Esophagus squamous epithelium (tissue), 4 donors: ENCODE measurements at regions not wholly inside any gene's neighbourhood (a gene's known extent, or its start where the extent isn't known, plus 50 kb on each side); places are given as distances from the start of the nearest gene placed in this dataset.
"Not testable (repeated sequence)": the region's sequence is repeated elsewhere in the genome, so short reads cannot be mapped to it uniquely, and the experiment has no call there.

Source experiments
- POLR2A ChIP-seq, 4 donors: fragments of 450-650 bp; IDR thresholded peaks; one replicate each; pipeline ENCODE4 v1.6.1; 2017; ENCODE audit warnings: antibody characterized with exemption in 4 of 4, mild to moderate bottlenecking in 4 of 4, moderate library complexity in 3 of 4
- TF ChIP-seq, protein P1 (sequence below), 6 experiments: fragments of 450-650 bp in 4 of 6; fragments of 200-600 bp in 2 of 6; sonication (generic) in 2 of 6; IDR thresholded peaks; one replicate each; pipeline ENCODE4 v1.5.1; 2016 to 2019; ENCODE audit warnings: antibody characterized with exemption in 6 of 6, mild to moderate bottlenecking in 4 of 6, moderate library complexity in 4 of 6

DNA sequence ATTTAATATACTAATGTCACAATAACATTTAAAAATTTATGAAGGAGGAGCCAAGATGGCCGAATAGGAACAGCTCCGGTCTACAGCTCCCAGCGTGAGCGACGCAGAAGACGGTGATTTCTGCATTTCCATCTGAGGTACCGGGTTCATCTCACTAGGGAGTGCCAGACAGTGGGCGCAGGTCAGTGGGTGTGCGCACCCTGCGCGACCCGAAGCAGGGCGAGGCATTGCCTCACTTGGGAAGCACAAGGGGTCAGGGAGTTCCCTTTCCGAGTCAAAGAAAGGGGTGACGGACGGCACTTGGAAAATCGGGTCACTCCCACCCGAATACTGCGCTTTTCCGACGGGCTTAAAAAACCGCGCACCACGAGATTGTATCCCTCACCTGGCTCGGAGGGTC is 225.7 kb upstream of the MDGA2 start:
- TF ChIP-seq POLR2A (IDR thresholded peaks at IDR 0.05): not testable (repeated sequence)
- TF ChIP-seq, protein P1, sequence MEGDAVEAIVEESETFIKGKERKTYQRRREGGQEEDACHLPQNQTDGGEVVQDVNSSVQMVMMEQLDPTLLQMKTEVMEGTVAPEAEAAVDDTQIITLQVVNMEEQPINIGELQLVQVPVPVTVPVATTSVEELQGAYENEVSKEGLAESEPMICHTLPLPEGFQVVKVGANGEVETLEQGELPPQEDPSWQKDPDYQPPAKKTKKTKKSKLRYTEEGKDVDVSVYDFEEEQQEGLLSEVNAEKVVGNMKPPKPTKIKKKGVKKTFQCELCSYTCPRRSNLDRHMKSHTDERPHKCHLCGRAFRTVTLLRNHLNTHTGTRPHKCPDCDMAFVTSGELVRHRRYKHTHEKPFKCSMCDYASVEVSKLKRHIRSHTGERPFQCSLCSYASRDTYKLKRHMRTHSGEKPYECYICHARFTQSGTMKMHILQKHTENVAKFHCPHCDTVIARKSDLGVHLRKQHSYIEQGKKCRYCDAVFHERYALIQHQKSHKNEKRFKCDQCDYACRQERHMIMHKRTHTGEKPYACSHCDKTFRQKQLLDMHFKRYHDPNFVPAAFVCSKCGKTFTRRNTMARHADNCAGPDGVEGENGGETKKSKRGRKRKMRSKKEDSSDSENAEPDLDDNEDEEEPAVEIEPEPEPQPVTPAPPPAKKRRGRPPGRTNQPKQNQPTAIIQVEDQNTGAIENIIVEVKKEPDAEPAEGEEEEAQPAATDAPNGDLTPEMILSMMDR (IDR thresholded peaks at IDR 0.05): not testable (repeated sequence)
